HFFc6 (cell line): ENCODE measurements at regions not wholly inside any gene's neighbourhood (a gene's known extent, or its start where the extent isn't known, plus 50 kb on each side); places are given as distances from the start of the nearest gene placed in this dataset.

ENCODE experiments used
- DNase-seq: peaks from one replicate; pipeline ENCODE4 v3.0.0-alpha.2; 2018
- H3K27ac Mint-ChIP-seq: 2 replicates; pipeline ENCODE4 v1.8.0; 2020; ENCODE audit warnings: mild to moderate bottlenecking, mixed read lengths
- H3K27me3 Mint-ChIP-seq: 2 replicates; pipeline ENCODE4 v1.8.0; 2021; ENCODE audit warnings: mild to moderate bottlenecking, moderate library complexity, mixed read lengths; ENCODE audit not compliant: insufficient read depth
- H3K36me3 Mint-ChIP-seq: 2 replicates; pipeline ENCODE4 v1.8.0; 2021; ENCODE audit warnings: low read depth, mixed read lengths
- H3K4me1 Mint-ChIP-seq: 2 replicates; pipeline ENCODE4 v1.8.0; 2020; ENCODE audit warnings: low read depth, mixed read lengths
- H3K4me3 Mint-ChIP-seq: 2 replicates; pipeline ENCODE4 v1.8.0; 2020; ENCODE audit warnings: mild to moderate bottlenecking, moderate library complexity, mixed read lengths
- H3K9me3 Mint-ChIP-seq: 2 replicates; pipeline ENCODE4 v1.8.0; 2020; ENCODE audit warnings: mild to moderate bottlenecking, mixed read lengths
- CTCF ChIP-seq: fragments of 200-600 bp; sonication (generic); IDR thresholded peaks from 2 replicates; pipeline ENCODE4 v1.5.0; 2021; ENCODE audit warnings: antibody characterized with exemption, mild to moderate bottlenecking

GRCh38 chr2:42979416-42979869 lies 187.1 kb upstream of the HAAO start:
- no peak for DNase-seq
- TF ChIP-seq CTCF = no peak
- H3K4me3 Mint-ChIP-seq = no peak overlapping the region
- no peaks in the 10 kb centered on the region for H3K36me3 Mint-ChIP-seq
- peaks cover 58% of the 10 kb centered on the region for H3K4me1 Mint-ChIP-seq
- no peaks in the 10 kb centered on the region for H3K9me3 Mint-ChIP-seq
- no peak overlapping the region for H3K27ac Mint-ChIP-seq
- peaks cover 4% of the 10 kb centered on the region for H3K27me3 Mint-ChIP-seq

GRCh38 chr2:42978887-42979415 lies 186.6 kb upstream of the HAAO start:
- no peak for DNase-seq
- TF ChIP-seq CTCF = no peak
- peaks cover 58% of the 10 kb centered on the region for H3K4me1 Mint-ChIP-seq
- peaks cover 2% of the 10 kb centered on the region for H3K27me3 Mint-ChIP-seq
- no peak overlapping the region for H3K27ac Mint-ChIP-seq
- H3K36me3 Mint-ChIP-seq = no peaks in the 10 kb centered on the region
- no peak overlapping the region for H3K4me3 Mint-ChIP-seq
- H3K9me3 Mint-ChIP-seq = no peaks in the 10 kb centered on the region

GRCh38 chr2:42978175-42978886 lies 185.9 kb upstream of the HAAO start:
- no peaks in the 10 kb centered on the region for H3K36me3 Mint-ChIP-seq
- H3K27me3 Mint-ChIP-seq = peaks cover 2% of the 10 kb centered on the region
- TF ChIP-seq CTCF = no peak
- no peak overlapping the region for H3K4me3 Mint-ChIP-seq
- no peak for DNase-seq
- H3K4me1 Mint-ChIP-seq = peaks cover 60% of the 10 kb centered on the region
- no peaks in the 10 kb centered on the region for H3K9me3 Mint-ChIP-seq
- H3K27ac Mint-ChIP-seq = no peak overlapping the region

DNA sequence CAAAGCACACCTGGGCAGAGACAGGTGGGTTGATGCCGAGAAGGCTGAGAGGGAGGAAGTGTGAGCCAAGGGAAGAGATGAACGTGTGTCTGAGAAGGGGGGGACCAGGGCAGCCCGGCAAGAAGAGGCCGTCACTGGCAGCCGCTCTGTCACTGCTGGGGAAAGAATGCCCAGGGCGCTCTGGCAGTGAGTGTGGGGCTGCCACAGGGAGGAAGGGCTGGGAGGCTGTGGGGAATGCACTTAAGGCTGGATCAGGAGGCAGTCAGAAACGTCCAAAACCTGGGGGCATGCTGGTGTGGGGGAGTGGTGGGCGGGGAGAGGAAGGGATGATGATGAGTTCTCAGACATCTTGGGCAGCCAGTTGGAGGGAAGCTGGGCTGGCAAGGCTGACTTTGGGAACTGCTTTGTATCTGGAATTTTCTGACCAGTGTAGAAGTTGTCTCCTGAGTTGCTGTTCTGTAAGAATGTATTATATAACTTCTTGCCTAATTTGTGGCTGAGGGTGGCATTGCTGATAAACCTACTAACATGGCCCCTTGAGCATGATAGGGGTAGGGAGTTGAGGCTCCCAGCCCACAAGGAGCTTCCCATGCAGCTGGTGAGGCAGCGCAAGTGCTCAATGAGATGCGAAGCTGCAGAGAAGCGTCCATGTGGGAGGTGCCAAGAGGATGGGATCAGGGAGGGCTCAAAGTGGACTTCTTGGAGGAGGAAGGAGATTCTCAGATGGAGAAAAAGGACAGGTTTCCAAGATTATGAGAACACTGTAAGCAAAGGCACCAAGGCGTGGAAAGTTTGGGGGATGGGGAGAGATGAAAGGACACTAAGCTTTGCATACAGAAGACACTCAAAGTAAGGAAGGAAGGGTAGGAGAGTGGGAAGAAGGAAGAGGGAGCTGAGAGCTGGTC lies 185.1 kb upstream of the HAAO start:
- no peak overlapping the region for H3K4me3 Mint-ChIP-seq
- H3K27me3 Mint-ChIP-seq = peaks cover 2% of the 10 kb centered on the region
- no peak for DNase-seq
- H3K9me3 Mint-ChIP-seq = no peaks in the 10 kb centered on the region
- peaks cover 63% of the 10 kb centered on the region for H3K4me1 Mint-ChIP-seq
- 0 out of 2 replicates have a peak overlapping the region, but pooled peaks have one; percentile 3 for H3K27ac Mint-ChIP-seq
- TF ChIP-seq CTCF = no peak
- no peaks in the 10 kb centered on the region for H3K36me3 Mint-ChIP-seq

DNA sequence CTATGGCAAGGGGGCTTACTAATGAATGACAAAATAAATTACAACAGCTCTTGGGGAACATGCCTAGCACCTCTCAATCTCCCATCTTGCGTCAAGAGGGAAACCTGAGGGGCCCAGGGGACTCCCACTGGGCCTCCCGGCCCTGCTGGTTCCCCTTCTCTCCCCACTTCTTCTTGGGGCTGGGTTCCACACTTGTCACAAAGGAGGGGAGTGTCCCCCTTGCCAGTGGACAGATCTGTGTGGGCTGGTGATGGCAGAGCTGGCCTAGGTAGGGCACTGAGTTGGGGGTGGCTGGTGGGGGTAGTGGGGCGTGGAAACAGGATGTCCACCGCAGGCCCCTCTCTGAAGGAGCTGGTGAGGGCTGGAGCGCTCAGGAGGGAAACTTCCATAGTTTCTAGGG lies 184.0 kb upstream of the HAAO start:
- Mint-ChIP-seq H3K9me3 (no peaks in the 10 kb centered on the region), H3K36me3 (no peaks in the 10 kb centered on the region), H3K27me3 (peaks cover 2% of the 10 kb centered on the region), H3K27ac (no peak overlapping the region; the same call in 1 of the 2 replicates), H3K4me1 (peaks cover 73% of the 10 kb centered on the region), H3K4me3 (no peak overlapping the region)
- TF ChIP-seq CTCF = no peak
- DNase-seq = no peak
